HepG2 (cell line): ENCODE measurements at regions not wholly inside any gene's neighbourhood (a gene's known extent, or its start where the extent isn't known, plus 50 kb on each side); places are given as distances from the start of the nearest gene placed in this dataset.

ENCODE experiments used
- ATAC-seq: fragments of 200-7000 bp; cut with Tn5 transposase; 3 replicates; pipeline ENCODE4 v1.9.1; 2020; ENCODE audit warnings: mild to moderate bottlenecking, moderate library complexity
- BruUV-seq: library from RNA; stranded (reverse); fragments of 400-500 nt; replicated peaks from 2 replicates; lab custom pipeline; 2021; lab: Mats Ljungman, UMichigan
- CTCF ChIA-PET: fragments of 300-600 bp; formaldehyde crosslinking; extraction: SDS; loops from one replicate; lab custom pipeline; 2021; ENCODE audit warnings: low total read pairs, inconsistent platforms, low intra/inter-chr PET ratio; lab: Yijun Ruan, JAX
- POLR2A ChIA-PET: fragments of 350-600 bp; sonication (Branson Sonifier 250); formaldehyde crosslinking; loops from one replicate; lab custom pipeline; 2020; ENCODE audit warnings: antibody characterized with exemption, inconsistent platforms; lab: Yijun Ruan, JAX
- DNase-seq: peaks from one replicate; pipeline ENCODE4 v3.0.0-alpha.2; 2015; ENCODE audit warnings: low spot score
- FAIRE-seq: peaks from 3 replicates; lab custom pipeline; 2011; peaks lifted over from hg19 to GRCh38; lab: Jason Lieb, UNC
- H2AFZ ChIP-seq: one replicate; pipeline ENCODE4 v1.6.1; 2011; ENCODE audit warnings: low read length, inconsistent platforms
- H3K27ac ChIP-seq: fragments of 300-600 bp; 3 replicates; pipeline ENCODE4 v1.8.0; 2011; ENCODE audit warnings: mixed run types, mild to moderate bottlenecking, mixed read lengths, low read length, inconsistent platforms; ENCODE audit not compliant: insufficient read depth; ENCODE audit errors: extremely low read length
- H3K27me3 ChIP-seq, 2 experiments: fragments of 200-600 bp in 1 of 2; 2 replicates in 1 of 2; 3 replicates in 1 of 2; pipeline versions ENCODE4 v1.6.0 to v1.8.0; 2011; ENCODE audit warnings: low read length in 2 of 2, mild to moderate bottlenecking in 2 of 2, moderate library complexity in 2 of 2, inconsistent platforms in 1 of 2; ENCODE audit not compliant: insufficient read depth in 2 of 2, control insufficient read depth in 1 of 2
- H3K36me3 ChIP-seq, 2 experiments: fragments of 200-600 bp in 1 of 2; replicated peaks in 1 of 2; 2 replicates in 1 of 2; 3 replicates in 1 of 2; pipeline versions ENCODE4 v1.5.1 to v1.8.0; 2011; ENCODE audit warnings: low read length in 2 of 2, inconsistent platforms in 1 of 2; ENCODE audit not compliant: insufficient read depth in 2 of 2, control insufficient read depth in 1 of 2
- H3K4me1 ChIP-seq: 2 replicates; pipeline ENCODE4 v1.5.1; 2012; ENCODE audit warnings: low read length, inconsistent platforms; ENCODE audit not compliant: insufficient read depth
- H3K4me2 ChIP-seq: 2 replicates; pipeline ENCODE4 v1.6.0; 2011; ENCODE audit warnings: low read depth, low read length, inconsistent platforms
- H3K4me3 ChIP-seq, 3 experiments: fragments of 200-600 bp in 1 of 3; sonication (generic), shearing (Covaris generic) in 1 of 3; replicated peaks in 1 of 3; 2 replicates each; pipeline ENCODE4 v1.5.1; 2011 to 2016; ENCODE audit warnings: low read length in 3 of 3, inconsistent platforms in 2 of 3, low read depth in 2 of 3, mild to moderate bottlenecking in 2 of 3, control low read depth in 1 of 3, mixed read lengths in 1 of 3; ENCODE audit not compliant: insufficient read depth in 1 of 3
- H3K79me2 ChIP-seq: one replicate; pipeline ENCODE4 v1.6.1; 2011; ENCODE audit warnings: low read length, inconsistent platforms; ENCODE audit not compliant: insufficient read depth
- H3K9ac ChIP-seq: 2 replicates; pipeline ENCODE4 v1.6.0; 2011; ENCODE audit warnings: mild to moderate bottlenecking, low read depth, low read length, inconsistent platforms; ENCODE audit not compliant: insufficient read depth
- H3K9me3 ChIP-seq: 2 replicates; pipeline ENCODE4 v1.5.1; 2012; ENCODE audit warnings: mild to moderate bottlenecking, low read length
- H4K20me1 ChIP-seq: 2 replicates; pipeline ENCODE4 v1.6.0; 2011; ENCODE audit warnings: inconsistent platforms, mild to moderate bottlenecking, low read length, moderate library complexity; ENCODE audit not compliant: insufficient read depth
- ARNT2 ChIP-seq: sonication (generic); formaldehyde crosslinking; IDR thresholded peaks from 2 replicates; pipeline ENCODE4 v1.8.0; 2022; ENCODE audit warnings: mild to moderate bottlenecking, low read depth, missing genetic modification reagents, moderate library complexity
- CAMTA2 ChIP-seq: sonication (generic); formaldehyde crosslinking; IDR thresholded peaks from 2 replicates; pipeline ENCODE4 v1.4.0; 2020; ENCODE audit warnings: mild to moderate bottlenecking, missing genetic modification reagents, borderline replicate concordance
- KAT2B ChIP-seq: fragments of 150-350 bp; IDR thresholded peaks from 2 replicates; pipeline ENCODE4 v1.6.1; 2014; ENCODE audit warnings: low read depth, low read length, borderline replicate concordance
- MAFK ChIP-seq, 2 experiments: IDR thresholded peaks in 1 of 2; conservative IDR thresholded peaks in 1 of 2; 2 replicates each; pipeline ENCODE4 v1.6.1; 2011; ENCODE audit warnings: improper control_type of control experiment in 2 of 2, low read length in 2 of 2
- MED13 ChIP-seq: sonication (generic); formaldehyde crosslinking; IDR thresholded peaks from 2 replicates; pipeline ENCODE4 v1.5.0; 2020; ENCODE audit warnings: missing genetic modification reagents
- NFKBIZ ChIP-seq: IDR thresholded peaks from 2 replicates; pipeline ENCODE4 v1.6.1; 2018; ENCODE audit warnings: missing genetic modification reagents, missing compliant biosample characterization
- SSRP1 ChIP-seq: IDR thresholded peaks from 2 replicates; pipeline ENCODE4 v1.6.1; 2016; ENCODE audit warnings: control low read depth
- TBL1XR1 ChIP-seq: fragments of 150-350 bp; IDR thresholded peaks from 2 replicates; pipeline ENCODE4 v1.6.1; 2014; ENCODE audit warnings: borderline replicate concordance, low read length; ENCODE audit not compliant: partially characterized antibody
- ZBTB20 ChIP-seq: sonication (generic); formaldehyde crosslinking; IDR thresholded peaks from 2 replicates; pipeline ENCODE4 v1.8.1; 2023; ENCODE audit warnings: missing genetic modification reagents, low read depth, mild to moderate bottlenecking, borderline replicate concordance
- ZIK1 ChIP-seq: sonication (generic); formaldehyde crosslinking; IDR thresholded peaks from 2 replicates; pipeline ENCODE4 v1.5.0; 2020; ENCODE audit warnings: mild to moderate bottlenecking, low read depth, missing genetic modification reagents, borderline replicate concordance
- ZNF101 ChIP-seq: sonication (generic); formaldehyde crosslinking; IDR thresholded peaks from 2 replicates; pipeline ENCODE4 v1.4.0; 2020; ENCODE audit warnings: mild to moderate bottlenecking, low read depth, missing genetic modification reagents, borderline replicate concordance
- ZNF264 ChIP-seq: sonication (generic); formaldehyde crosslinking; IDR thresholded peaks from 2 replicates; pipeline ENCODE4 v1.4.0; 2020; ENCODE audit warnings: missing genetic modification reagents
- ZSCAN31 ChIP-seq: sonication (generic); formaldehyde crosslinking; IDR thresholded peaks from 2 replicates; pipeline ENCODE4 v1.5.0; 2020; ENCODE audit warnings: low read depth, mild to moderate bottlenecking, missing genetic modification reagents
- WGBS: methylation state at CpG from one replicate; pipeline ENCODE4 v1.1.6; 2017; ENCODE audit warnings: low lambda C conversion rate; 5-methylcytosine and 5-hydroxymethylcytosine counted together
- in situ Hi-C: cut with HindIII; loops from 2 replicates; pipeline ENCODE4 v1.10.0; 2017; ENCODE audit warnings: low pct_unique_long_range_greater_than_20kb; ENCODE audit not compliant: extremely low pct_ligation_motif_present
- intact Hi-C: fragments of 100-400 bp; cut with micrococcal nuclease; formaldehyde crosslinking; loops from one replicate; pipeline ENCODE4 v1.10.0; 2022; ENCODE audit not compliant: unreplicated experiment
- TF ChIP-seq, protein P1 (sequence below): sonication (generic); formaldehyde crosslinking; IDR thresholded peaks from 2 replicates; pipeline ENCODE4 v1.4.0; 2020; ENCODE audit warnings: missing genetic modification reagents
- TF ChIP-seq, protein P2 (sequence below): sonication (generic); formaldehyde crosslinking; conservative IDR thresholded peaks from 2 replicates; pipeline ENCODE4 v1.4.0; 2020; ENCODE audit warnings: mild to moderate bottlenecking, missing genetic modification reagents, moderate library complexity
- TF ChIP-seq, protein P3 (sequence below): IDR thresholded peaks from 2 replicates; pipeline ENCODE4 v1.6.1; 2016; ENCODE audit warnings: low read depth, borderline replicate concordance
- TF ChIP-seq, protein P4 (sequence below): sonication (generic); formaldehyde crosslinking; IDR thresholded peaks from 2 replicates; pipeline ENCODE4 v1.5.0; 2020; ENCODE audit warnings: missing genetic modification reagents

DNA sequence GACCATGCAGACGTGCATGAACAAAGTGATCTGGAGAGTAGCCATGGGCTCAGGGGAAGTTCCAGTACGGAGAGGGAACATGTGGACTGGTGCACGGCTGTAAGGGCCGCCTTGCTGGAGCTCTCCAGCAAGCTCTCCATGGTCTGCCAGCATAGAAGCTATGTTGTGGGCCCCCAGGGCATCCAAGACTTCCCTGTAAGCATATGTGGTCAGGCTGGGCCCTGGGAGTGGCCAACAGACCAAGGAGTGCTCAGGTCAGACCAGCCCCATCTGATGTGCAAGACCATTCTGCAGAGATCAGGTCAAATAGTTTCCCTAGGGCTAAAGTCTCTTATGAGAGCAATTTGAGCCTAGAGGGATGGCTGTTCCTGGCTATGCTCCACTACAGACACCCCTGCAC, 110.1 kb upstream of the DAZL start:
- TF ChIP-seq MAFK (conservative IDR thresholded peaks at IDR 0.05 in 1 of 2, IDR thresholded peaks at IDR 0.05 in 1 of 2; ENCODE audit: low read length in 2 of 2): no peak
- TF ChIP-seq, protein P1, sequence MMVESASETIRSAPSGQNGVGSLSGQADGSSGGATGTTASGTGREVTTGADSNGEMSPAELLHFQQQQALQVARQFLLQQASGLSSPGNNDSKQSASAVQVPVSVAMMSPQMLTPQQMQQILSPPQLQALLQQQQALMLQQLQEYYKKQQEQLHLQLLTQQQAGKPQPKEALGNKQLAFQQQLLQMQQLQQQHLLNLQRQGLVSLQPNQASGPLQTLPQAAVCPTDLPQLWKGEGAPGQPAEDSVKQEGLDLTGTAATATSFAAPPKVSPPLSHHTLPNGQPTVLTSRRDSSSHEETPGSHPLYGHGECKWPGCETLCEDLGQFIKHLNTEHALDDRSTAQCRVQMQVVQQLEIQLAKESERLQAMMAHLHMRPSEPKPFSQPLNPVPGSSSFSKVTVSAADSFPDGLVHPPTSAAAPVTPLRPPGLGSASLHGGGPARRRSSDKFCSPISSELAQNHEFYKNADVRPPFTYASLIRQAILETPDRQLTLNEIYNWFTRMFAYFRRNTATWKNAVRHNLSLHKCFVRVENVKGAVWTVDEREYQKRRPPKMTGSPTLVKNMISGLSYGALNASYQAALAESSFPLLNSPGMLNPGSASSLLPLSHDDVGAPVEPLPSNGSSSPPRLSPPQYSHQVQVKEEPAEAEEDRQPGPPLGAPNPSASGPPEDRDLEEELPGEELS (CRISPR knock-in tag): no peak
- no peak for TF ChIP-seq ZBTB20 (CRISPR knock-in tag)
- TF ChIP-seq ARNT2 (CRISPR knock-in tag): no peak
- no peak for TF ChIP-seq CAMTA2 (CRISPR knock-in tag)
- no peak for TF ChIP-seq KAT2B
- TF ChIP-seq, protein P2, sequence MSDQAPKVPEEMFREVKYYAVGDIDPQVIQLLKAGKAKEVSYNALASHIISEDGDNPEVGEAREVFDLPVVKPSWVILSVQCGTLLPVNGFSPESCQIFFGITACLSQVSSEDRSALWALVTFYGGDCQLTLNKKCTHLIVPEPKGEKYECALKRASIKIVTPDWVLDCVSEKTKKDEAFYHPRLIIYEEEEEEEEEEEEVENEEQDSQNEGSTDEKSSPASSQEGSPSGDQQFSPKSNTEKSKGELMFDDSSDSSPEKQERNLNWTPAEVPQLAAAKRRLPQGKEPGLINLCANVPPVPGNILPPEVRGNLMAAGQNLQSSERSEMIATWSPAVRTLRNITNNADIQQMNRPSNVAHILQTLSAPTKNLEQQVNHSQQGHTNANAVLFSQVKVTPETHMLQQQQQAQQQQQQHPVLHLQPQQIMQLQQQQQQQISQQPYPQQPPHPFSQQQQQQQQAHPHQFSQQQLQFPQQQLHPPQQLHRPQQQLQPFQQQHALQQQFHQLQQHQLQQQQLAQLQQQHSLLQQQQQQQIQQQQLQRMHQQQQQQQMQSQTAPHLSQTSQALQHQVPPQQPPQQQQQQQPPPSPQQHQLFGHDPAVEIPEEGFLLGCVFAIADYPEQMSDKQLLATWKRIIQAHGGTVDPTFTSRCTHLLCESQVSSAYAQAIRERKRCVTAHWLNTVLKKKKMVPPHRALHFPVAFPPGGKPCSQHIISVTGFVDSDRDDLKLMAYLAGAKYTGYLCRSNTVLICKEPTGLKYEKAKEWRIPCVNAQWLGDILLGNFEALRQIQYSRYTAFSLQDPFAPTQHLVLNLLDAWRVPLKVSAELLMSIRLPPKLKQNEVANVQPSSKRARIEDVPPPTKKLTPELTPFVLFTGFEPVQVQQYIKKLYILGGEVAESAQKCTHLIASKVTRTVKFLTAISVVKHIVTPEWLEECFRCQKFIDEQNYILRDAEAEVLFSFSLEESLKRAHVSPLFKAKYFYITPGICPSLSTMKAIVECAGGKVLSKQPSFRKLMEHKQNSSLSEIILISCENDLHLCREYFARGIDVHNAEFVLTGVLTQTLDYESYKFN: no peak
- TF ChIP-seq, protein P3, sequence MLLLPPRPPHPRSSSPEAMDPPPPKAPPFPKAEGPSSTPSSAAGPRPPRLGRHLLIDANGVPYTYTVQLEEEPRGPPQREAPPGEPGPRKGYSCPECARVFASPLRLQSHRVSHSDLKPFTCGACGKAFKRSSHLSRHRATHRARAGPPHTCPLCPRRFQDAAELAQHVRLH: no peak
- TF ChIP-seq ZIK1 (CRISPR knock-in tag): no peak
- TF ChIP-seq TBL1XR1: no peak
- no peak for TF ChIP-seq ZSCAN31 (CRISPR knock-in tag)
- TF ChIP-seq, protein P4, sequence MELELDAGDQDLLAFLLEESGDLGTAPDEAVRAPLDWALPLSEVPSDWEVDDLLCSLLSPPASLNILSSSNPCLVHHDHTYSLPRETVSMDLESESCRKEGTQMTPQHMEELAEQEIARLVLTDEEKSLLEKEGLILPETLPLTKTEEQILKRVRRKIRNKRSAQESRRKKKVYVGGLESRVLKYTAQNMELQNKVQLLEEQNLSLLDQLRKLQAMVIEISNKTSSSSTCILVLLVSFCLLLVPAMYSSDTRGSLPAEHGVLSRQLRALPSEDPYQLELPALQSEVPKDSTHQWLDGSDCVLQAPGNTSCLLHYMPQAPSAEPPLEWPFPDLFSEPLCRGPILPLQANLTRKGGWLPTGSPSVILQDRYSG (CRISPR knock-in tag): no peak
- TF ChIP-seq ZNF101: no peak
- TF ChIP-seq MED13 (CRISPR knock-in tag): no peak
- TF ChIP-seq NFKBIZ (CRISPR knock-in tag): no peak
- TF ChIP-seq SSRP1 (CRISPR knock-in tag): no peak
- TF ChIP-seq ZNF264 (CRISPR knock-in tag): no peak
- no peaks in the 10 kb centered on the region for H3K9me3 ChIP-seq
- intact Hi-C loops (no loop called here), in situ Hi-C loops (no loop called here)
- no peak for FAIRE-seq
- H3K4me3 ChIP-seq: no peak overlapping the region
- H3K36me3 ChIP-seq: no peaks in the 10 kb centered on the region
- no TSS peak for BruUV-seq
- ChIA-PET CTCF (no interaction called here), POLR2A (no interaction called here)
- H3K4me1 ChIP-seq: no peaks in the 10 kb centered on the region
- H3K79me2 ChIP-seq: no peaks in the 10 kb centered on the region
- no peaks in the 10 kb centered on the region for H3K27me3 ChIP-seq
- H3K9ac ChIP-seq: no peak overlapping the region
- H3K4me2 ChIP-seq: no peak overlapping the region
- no peak for ATAC-seq
- H4K20me1 ChIP-seq: no peaks in the 10 kb centered on the region
- H3K27ac ChIP-seq: no peak overlapping the region
- no peak overlapping the region for H2AFZ ChIP-seq
- 4% methylated on average over 4 of the region's 4 CpGs for WGBS
- DNase-seq: no peak
